ACHN (cell line): ENCODE measurements at regions not wholly inside any gene's neighbourhood (a gene's known extent, or its start where the extent isn't known, plus 50 kb on each side); places are given as distances from the start of the nearest gene placed in this dataset.
A peak's percentile ranks its signal among the peaks of the same experiment; 100 is the strongest.
"Not testable (repeated sequence)": the region's sequence is repeated elsewhere in the genome, so short reads cannot be mapped to it uniquely, and the experiment has no call there.

Source experiments
- DNase-seq: peaks from one replicate; pipeline ENCODE4 v3.0.0-alpha.2; 2015
- in situ Hi-C: cut with HindIII; loops from 2 replicates; pipeline ENCODE4 v1.10.0; 2017; ENCODE audit warnings: low sequenced_read_pairs, low pct_ligation_motif_present, low pct_unique_long_range_greater_than_20kb

DNA sequence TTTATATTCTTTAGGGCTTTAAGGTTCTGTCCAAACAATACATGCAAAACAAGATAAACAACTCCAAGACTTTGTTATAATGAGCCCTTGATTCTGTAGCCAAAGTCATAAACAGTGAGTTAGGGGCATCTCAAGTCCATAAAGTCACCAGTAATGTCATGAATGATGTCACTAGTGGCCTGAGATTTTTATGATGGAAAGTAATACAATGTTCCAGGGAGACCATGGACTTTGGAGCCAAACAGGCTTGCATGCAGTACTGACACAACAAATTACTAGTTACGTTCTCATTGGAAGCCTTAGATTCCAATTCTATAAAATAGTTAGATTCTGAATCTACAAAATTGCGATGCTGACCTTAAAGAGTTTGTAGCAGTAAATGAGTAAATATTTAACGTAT is 280.0 kb downstream of the HINT1 start:
- DNase-seq: no peak
- in situ Hi-C loops: no loop called here

DNA sequence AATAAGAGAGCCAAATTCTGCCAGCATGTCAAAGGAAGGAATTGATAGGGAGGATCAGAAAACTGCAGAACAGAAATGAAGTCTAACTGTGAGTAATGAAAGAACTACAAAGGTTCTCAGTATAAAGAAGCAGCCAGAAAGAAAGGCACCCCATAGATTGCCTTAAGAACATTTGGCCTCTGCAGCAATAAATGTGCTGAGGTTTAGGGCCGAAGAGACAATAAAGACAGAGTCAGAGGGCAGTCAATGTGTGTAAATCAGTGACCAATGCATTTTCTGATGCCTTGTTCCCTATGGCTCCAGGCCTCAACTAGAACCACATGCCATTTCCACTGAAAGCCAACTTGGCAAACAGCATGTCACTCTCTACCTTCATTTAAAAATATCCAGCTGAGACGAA is 281.0 kb downstream of the HINT1 start:
- in situ Hi-C loops: no loop called here
- no peak for DNase-seq

DNA sequence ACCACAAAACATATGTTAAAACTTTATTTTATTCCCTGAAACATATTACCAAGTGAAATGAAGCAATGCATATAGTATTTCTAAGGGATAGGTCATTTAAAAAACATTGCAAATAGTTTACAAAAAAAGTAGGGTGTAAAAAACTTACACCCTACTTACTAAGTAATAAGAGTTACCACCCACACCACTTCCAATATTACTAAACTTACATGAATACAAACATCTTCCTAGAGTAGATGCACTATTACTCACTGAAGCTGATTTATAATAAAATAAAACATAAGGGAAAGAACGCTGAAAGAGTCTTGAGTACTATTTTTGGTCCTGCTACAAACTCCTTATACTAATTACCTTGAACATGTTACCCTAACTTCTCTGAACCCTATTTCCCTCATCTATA is 289.4 kb downstream of the HINT1 start:
- in situ Hi-C loops: no loop called here

DNA sequence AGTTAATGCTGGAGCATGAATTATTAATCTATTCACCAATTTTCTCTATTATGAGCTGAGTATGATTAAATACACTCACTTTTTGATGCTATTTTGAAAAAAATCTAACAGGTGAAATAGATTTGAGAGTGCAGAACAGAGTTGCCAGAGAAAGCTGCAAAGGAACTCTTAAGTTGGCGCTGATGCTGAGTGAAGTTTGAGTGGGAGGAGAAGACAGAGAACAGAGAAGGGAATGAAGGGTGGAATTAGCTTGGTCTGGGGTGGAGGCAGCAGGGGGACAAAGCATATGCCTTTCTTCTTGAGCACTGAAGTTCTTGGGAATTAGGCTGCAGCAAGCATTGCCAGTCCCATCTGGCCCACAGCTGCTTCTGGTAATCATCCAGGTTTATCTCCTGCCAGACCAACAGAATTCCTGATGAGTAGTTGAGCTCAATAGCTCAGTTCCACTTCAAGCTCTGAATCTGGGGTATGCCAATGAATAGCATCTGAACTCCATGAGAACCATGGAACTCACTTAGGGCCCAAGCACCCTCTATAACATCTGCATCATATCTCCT is 290.1 kb downstream of the HINT1 start:
- no peak for DNase-seq
- in situ Hi-C loops: no loop called here

More for the DNA sequence above, 289.4 kb downstream of the HINT1 start:
- no peak for DNase-seq

DNA sequence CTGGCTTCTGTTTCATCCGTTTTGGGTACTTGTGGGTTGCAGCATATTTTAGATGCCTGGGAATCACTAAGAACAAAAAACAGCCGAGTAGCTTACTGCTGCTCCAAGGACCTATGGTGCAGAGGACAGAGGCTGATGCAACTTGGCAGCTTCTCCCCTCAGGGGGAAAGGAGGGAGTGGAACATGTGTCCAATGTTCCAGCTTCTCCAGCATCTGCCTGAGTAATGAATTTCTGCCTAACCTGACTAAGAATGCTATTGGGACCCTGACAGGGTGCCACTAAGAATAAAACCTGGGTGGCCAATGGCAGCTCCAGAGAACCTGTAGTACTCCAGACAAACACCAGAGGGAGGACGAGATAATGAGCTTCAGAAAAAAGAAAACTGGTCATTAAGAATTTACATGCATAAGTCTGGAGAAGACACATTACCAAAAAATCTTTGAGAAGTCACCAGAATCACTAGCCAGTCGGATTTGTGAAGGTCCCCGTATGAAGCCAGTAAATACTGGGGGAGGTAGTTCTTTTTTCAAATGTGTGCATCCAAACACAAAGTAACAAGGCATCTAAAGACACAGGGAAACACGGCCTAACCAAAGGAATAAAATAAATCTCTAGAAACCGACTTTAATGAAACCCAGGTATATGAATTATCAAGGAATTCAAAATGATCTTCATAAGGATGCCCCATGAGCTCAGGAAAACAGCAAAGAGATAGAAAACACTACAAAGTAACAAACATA is 293.5 kb downstream of the HINT1 start:
- DNase-seq: peak; percentile 23

DNA sequence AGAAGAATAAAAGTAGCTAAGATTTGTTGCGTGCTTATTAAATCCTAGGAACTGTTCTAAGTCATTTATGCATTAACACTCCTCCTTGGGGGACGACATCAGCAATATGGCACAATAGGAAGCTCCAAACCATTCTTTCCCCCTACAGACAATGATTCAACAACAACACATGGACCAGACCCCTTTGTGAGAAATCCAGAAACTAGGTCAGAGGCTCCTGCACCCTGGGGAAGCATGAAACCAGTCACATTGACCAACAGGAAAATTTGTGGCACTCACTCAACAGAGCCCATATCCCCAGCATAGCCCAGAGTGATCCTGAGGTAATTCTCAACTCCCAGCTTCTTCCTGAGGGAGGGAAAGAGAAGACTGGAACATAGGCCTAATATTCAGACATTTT is 294.4 kb downstream of the HINT1 start:
- DNase-seq: no peak
- in situ Hi-C loops: no loop called here

More for the DNA sequence above, 293.5 kb downstream of the HINT1 start:
- in situ Hi-C loops: no loop called here

DNA sequence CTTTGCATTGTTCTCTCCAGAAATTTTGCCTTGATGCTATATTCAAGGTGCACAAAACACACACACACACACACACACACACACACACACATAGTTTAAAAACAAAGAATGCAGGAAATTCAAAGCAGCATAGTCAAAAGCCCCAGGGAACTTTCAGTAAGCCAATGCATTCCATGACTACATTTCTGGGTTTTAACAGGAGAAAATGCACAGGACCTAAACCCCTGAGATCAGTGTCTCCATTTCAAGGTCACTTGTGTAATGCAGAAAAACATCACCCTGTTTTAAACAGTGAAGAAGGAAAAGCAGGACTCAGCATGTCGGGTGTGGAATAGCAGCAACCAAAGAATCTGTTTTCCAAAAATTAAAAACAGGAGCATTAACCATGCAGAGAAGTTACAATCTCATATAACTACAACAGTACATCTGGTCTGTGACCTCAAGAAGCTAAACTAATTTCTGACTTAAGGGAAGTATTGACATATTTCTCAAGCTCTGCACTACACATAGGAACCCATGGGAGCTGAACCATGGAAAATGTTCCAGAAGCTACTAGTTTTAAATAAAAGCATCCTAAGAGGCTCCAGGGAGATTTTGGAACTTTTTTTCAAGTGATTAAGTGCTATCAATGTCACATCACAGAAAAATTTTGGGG is 296.7 kb downstream of the HINT1 start:
- DNase-seq: no peak
- in situ Hi-C loops: no loop called here

DNA sequence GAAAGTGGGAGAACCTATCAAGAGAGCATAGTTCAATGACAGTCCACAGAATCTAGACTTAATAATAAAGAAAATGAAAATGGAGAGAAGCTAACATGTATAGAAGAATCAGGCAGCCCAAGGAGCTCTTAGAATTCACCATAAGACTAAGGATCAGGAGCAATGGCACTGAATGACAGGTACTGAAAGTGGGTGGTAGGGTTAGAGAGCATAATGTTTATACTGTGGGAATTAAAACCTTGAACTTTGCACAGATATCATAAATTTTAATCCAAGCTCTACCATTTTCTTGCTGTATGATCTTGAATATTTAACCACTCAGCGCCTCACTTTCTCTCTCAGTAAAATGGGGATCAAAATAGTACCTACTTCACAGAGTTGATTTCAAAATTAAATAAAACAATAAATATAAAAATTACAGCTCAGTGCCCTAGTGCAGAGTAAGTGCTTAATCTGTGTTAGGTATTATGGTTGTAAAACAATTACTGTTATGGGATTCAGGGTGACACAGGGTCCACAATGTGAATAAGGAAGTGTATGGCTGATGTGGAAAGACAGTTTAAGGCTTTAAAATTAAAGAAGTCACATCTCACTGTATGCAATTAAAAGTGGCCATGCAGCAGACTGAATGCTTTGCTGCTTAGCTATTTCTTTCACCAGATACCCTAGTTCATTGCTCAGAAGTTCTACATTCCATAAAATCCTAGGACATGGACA is 319.8 kb downstream of the HINT1 start:
- no peak for DNase-seq
- in situ Hi-C loops: no loop called here

DNA sequence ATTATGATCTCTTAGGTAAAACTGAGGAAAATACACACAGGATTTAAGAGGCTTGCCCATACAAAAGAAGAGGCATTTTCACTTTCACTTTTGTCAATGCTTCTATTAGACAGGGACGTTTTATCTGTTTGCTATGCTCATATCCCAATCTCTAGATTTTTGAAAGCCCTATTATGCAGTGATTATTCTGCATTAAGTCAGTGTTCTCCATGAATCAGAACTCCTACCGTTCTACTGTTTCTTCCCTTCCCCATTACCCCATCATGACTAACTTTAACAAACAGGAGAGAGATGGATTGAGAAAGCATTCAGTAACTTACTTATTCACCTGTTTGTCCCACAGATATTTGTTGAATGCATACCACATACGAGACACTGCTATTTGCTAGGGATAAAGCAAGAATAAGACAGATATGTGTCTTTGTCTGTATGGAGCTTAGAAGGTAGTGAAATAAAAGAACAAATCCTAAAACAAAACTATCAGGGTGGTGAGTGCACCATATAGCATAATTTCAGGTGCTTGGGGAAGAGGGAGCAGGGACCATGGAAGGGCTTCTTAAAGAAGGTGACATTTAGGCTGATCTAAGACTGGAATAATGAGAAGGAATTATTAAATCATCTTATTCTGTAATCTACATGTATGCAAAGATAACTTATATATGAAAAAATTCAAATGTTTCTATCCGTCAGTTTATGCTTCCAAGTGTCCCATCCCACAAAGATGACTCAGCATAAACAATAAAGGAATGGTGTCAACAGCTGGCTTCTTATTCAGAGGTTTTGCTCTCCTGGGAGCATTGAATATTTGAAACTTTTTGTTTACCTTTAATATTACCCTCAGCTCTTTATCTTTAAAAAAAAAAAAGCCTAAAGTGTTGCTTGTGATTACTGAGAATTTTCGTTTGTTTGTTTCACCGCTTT is 328.1 kb downstream of the HINT1 start:
- in situ Hi-C loops: no loop called here
- DNase-seq: peak; percentile 40

DNA sequence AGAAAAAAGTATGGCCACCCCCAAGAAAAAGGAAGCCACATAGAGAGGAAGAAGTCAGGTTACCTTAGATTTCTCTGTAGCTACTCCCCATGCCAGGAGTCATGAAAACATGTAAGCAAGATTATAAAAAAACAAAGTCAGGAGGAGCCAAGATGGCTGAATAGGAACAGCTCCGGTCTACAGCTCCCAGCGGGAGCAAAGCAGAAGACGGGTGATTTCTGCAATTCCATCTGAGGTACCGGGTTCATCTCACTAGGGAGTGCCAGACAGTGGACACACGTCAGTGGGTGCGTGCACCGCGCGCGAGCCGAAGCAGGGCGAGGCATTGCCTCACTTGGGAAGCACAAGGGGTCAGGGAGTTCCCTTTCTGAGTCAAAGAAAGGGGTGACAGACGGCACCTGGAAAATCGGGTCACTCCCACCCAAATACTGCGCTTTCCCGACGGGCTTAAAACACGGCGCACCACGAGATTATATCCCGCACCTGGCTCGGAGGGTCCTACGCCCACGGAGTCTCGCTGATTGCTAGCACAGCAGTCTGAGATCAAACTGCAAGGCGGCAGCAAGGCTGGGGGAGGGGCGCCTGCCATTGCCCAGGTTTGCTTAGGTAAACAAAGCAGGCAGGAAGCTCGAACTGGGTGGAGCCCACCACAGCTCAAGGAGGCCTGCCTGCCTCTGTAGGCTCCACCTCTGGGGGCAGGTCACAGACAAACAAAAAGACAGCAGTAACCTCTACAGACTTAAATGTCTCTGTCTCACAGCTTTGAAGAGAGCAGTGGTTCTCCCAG is 347.3 kb downstream of the HINT1 start:
- DNase-seq, in situ Hi-C loops: not testable (repeated sequence)

DNA sequence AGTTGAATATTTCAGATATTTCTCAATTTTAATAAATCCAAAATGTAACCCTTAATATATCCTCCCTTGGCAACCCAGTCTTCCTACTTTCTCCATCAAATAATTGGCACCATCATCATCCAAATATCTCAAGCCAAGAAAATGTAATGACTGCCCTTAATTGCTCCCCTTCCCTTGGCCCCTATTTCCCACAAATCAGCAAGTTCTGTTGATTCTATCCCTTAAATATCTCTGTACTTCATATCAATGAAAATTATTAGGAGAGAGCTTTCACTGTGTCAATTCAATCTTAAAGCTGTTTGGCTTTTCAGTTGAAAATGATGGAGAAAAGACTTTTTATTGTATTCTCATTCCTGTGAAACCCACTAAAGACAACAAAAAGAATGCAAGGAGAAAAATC is 349.8 kb downstream of the HINT1 start:
- in situ Hi-C loops: no loop called here
- DNase-seq: no peak

DNA sequence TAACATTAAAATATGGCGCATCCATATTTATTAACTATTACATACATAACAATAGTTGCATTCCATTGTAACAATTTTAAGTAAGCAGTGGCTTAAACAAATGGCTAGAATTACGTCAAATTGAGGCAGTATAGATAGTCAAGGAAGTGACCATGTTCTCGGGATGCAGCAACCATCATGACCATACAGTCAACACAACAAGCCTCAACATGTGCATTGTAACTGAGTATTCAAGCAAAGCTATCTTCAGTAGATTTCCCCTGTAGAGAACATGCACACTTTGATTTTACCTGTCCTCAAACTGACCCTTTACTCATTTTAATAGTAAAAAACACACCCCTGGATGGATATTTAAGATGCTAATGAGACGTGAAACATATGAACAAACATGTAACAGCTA is 356.4 kb downstream of the HINT1 start:
- in situ Hi-C loops: no loop called here
- no peak for DNase-seq

DNA sequence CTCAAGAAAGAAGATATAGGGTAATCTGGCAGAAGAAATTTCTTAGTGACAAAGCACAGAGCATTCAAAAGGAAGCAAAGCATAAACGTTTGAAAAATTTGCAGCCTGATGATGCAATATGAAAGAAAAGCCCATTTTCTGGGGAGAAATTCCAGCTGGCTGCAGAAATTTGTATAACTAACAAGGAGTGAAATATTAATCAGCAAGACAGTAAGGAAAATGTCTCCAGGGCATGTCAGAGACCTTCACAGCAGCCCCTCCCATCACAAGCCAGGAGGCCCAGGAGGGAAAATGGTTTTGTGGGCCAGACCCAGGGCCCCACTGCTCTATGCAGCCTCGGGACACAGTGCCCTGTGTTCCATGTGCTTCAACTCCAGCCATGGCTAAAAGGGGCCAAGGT is 359.4 kb downstream of the HINT1 start:
- in situ Hi-C loops: no loop called here
- DNase-seq: no peak

DNA sequence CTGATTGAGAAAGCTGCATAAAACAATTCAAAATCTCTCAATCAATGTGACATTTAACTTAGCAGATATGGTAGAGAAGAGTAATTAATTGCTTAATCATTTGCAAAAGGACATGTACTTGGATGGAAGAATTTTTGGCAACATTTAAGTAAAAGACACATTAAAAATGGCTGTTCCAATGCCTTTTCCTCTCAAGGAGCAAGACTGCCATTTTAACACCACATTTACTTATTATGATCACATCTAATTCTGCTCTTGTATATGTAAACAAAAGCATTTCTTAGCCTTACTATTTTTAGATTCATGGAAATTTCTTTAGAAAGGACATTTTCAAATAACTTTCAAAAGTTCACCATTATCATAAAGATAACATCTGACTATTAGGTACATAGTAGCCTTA is 360.0 kb downstream of the HINT1 start:
- no peak for DNase-seq
- in situ Hi-C loops: no loop called here

DNA sequence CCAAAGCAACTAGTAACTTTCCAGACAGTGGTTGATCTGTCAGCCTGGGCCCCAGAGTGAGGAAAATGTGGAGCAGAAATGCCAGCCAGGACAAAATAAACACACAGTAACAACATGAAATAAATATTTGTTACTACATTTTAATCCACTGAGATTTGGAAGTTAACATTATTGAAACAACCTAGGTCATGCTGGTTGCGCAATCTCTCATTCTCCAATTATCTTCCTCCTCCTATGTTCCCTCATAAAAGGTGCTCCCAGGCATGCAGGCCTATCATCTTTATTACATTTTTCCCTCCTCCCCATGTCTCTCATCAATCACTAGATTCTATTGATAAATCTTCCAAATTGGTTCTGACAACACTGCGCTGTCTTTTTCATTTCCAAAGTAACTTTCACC is 363.1 kb downstream of the HINT1 start:
- in situ Hi-C loops: no loop called here
- DNase-seq: no peak

DNA sequence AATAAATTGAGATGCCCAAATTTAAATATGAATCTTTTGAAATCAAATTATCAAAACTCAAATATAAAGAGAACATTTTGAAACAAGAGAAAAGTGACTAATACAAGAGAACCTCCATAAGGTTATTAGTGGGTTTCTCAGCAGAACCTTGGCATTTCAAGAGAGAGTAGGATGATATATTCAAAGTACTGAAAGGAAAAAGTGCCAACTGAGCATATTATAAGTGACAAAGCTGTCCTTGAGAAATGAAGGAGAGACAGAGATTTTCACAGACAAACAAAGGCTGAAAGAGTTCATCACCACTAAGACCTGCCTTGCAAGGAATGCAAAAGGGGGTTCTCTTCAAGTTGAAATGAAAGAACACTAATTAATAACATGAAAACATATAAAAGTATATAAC is 366.0 kb downstream of the HINT1 start:
- no peak for DNase-seq
- in situ Hi-C loops: no loop called here

DNA sequence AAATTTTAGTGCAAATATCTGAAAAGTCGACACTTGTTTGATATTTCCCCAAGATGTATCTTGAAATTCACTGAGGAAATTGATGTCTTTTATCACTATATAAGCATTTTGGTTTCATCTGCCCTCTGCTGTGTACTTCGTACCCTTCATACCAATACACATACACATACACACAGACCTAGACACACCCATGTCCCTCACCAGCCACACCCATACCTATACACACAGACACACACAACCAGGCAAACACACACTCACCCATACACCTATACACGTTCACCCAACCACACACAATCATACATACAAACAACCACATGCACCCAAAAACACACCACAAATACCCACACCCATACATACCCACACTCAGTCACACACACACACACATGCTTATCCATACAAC is 367.8 kb downstream of the HINT1 start:
- DNase-seq: no peak
- in situ Hi-C loops: no loop called here

DNA sequence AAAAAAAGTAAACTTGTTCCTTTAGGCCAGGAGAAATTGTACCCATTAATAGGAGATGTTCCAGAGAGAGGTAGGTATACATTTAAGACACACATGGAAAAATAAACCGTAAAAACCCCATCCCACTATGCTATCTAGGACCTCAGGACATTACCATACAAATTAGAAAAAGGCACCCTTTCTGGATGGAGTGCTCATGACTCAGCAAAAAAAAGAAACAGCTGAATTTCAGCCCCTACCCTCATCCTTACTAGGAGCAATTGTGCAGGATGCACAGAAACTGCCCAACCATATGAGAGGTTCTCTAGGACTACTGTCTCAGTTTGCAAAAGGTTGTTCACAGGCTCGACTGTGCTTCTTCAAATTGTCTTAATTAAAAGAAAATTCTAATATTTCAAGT is 368.2 kb downstream of the HINT1 start:
- DNase-seq: no peak
- in situ Hi-C loops: no loop called here
